ENCODE measurements at regions not wholly inside any gene's neighbourhood (a gene's known extent, or its start where the extent isn't known, plus 50 kb on each side); places are given as distances from the start of the nearest gene placed in this dataset.
"Not testable (repeated sequence)": the region's sequence is repeated elsewhere in the genome, so short reads cannot be mapped to it uniquely, and the experiment has no call there.

DNA sequence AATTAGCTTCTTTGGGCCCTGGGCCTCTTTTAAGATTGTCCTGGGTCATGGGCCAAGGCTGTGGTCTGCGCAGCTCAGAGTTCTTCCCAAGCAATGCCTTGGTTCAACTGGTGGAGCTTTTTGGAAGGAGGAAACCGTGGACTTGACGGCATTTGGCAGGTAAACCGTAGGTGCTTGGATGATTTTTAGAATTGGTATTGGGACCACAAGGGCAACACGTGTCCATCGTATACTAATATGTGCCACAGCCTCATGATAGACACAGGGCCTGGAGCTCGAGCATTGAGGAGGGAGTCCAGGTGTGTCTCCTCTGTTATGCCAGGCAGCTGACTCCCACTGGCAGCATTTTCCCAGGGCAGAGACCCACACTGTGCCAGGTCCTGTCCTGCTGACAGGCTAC, 120.9 kb upstream of the PITX1 start:
- DNase-seq = no peak

DNA sequence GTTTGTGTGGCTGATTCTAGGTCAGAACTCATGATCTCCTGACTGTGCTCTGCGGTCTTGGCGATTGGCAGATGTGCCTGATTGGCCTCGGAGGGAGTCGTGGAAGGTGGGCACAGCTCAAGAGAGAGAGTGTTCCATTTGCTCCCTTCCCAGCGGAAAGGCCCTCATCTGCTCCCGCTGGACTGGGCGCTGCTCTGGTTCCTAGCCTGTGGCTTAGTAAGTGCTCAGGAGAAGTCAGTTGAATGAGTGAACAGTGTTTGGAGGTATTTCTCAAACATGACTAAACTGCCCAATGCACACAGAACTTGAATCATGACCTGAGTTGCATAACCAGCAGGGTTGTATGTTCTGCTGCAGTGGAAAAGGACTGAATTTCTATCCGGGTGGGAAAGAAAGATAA, 120.2 kb upstream of the PITX1 start:
- no peak for DNase-seq

DNA sequence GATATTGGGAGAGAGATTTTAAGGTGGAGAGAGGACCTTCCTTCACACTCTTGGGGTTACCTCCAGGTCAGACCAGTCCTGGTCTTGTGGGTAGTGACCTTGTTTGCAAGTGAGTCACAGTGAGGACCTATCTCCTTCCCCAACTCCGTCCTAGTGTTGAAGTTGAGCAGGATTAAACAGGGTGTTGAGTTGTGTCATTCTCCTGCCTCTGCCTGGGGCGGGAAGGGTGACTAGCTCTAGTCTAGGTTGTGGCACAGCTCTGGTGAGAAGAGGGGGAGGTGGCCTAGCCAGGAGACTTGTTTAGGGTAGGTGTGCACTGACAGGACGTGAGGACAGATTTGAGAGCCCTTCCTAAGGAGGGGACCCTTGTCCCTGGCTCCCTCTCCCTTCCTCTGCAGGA, 119.6 kb upstream of the PITX1 start:
- no peak for DNase-seq

DNA sequence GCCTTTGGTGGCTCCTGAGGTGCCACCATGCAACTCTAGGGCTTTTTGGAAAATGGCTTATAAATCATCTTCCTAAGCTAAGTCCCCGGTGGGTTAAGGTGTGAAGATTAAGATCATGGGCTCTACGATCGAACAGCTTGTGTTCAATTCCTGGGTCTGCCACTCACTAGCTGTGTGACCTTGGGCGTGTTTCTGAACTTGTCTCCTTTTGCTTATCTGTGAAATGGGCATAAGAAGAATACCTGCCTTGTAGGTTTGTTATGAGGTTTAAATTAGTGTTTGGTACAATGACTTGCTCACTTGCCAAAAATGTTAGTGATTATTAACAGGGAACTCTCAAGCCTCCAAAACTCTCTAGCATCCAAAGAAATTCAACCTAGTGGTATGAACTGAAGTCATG, 119.2 kb upstream of the PITX1 start:
- DNase-seq = no peak

DNA sequence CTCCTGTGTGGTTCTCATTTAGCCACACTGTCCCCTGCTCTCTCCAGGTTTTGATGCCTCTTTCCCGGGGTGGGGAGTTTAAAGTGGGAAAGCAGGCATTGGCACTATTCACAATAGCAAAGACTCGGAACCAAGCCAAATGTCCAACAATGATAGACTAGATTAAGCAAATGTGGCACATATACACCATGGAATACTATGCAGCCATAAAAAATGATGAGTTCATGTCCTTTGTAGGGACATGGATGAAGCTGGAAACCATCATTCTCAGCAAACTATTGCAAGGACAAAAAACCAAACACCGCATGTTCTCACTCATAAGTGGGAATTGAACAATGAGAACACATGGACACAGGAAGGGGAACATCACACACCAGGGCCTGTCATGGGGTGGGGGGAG, 117.6 kb upstream of the PITX1 start:
- not testable (repeated sequence) for DNase-seq

DNA sequence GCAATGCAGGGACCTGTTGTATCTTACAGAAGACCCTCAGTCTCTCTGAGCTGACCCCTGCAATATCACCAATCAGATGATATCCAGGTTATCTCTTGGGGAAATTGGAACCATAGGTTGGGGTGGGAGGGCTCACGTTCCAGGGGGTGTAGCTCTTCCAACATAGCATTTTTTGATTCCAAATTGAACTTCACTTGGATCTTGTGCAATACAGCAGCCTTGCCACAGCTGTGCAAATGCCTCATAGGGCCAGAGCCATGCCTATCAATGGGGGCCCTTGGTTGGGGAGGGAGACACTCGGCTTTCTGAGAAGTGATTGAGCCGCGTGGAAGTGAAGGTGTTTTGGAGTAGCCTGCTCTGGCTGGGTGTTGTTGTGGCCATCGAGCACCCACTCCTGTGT, 117.2 kb upstream of the PITX1 start:
- DNase-seq = no peak

DNA sequence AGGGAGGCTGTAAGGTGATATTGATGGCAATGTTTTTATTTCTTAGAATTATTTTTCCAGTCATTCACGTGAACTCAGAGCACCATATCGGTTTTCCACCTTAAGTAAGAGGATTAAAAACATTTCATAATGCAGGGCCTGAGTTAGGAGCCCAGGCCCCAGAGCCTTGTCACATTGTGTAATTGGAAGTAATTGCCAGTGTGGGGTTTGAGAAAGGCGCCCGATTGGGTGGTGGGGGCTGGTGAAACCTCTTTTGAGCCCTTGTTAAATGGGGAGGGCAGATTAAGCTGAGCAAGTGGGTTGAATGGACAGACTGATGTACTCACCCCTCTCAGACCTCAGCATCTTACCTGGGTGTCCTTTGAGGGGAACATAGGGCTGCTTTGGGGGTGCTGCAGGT, 116.7 kb upstream of the PITX1 start:
- DNase-seq = no peak

DNA sequence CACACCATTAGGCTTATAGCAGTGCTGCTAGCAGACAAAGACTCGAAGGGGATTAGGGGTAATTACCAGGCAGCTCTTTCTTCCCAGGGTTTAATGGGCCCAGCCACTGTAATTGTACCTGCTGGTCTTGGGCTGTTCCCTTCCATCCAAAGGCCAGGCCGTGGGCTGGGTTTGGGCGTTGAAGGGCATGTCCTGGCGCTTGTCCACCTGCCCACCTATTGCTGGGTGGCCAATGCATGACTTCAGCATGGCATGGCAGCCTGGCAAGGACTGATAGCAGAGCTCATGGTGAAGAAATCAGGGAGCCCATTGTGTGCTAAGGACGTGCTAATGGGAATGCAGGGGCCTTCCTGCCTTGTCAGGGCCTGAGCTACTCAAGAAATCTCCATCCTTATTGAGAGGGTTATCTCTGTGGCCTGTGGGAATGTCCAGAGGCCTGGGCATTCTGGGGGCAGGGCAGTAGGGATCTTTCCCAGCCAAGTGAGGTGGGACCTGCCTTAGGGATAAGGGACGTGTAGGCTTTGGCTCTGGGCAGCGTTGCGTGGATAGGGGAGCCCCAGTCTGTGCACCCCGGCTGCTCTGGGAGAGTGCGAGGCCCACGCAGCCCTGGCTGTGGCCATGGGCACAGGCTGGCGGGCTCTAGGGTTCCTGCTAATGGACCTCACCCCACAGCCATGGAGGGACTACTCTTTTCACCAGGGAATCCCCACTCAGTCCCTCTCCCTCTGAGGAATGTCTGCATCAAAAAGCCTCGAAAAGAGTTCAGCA, 116.1 kb upstream of the PITX1 start:
- no peak for DNase-seq

DNA sequence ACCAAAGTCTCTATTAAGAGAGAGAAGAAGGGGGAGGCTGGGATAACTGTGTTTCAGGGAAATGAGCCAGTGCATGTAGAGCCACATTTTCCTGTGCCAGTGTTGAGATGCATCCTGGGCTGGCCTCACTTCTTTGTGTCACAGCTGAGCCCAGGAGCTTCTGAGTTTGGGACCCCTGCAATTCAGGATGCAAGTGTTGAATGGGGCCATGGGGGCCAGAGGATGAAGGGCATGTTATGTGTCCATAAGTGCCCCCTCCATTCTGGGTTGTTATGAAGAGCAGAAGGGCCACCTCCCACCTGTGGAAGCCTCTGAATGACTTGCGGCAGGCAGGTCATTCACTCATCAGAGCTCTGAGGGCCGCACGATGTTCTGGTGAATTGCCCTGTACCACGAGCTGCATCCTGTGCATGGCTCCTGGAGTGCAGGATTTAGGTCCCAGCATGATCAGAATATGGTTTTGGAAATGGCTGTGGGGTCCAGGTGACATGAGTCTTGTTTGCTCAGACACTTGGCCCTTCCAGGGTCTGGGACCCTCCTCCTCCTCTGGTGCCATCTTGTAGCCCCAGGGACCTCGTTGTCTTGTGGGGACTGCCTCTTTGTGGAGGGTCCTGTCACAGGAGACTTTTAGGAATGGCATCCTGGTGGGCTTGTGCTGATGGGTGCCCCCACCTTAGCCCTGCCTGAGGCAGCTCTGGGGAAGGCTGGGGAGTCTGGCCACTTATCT, 115.4 kb upstream of the PITX1 start:
- no peak for DNase-seq

DNA sequence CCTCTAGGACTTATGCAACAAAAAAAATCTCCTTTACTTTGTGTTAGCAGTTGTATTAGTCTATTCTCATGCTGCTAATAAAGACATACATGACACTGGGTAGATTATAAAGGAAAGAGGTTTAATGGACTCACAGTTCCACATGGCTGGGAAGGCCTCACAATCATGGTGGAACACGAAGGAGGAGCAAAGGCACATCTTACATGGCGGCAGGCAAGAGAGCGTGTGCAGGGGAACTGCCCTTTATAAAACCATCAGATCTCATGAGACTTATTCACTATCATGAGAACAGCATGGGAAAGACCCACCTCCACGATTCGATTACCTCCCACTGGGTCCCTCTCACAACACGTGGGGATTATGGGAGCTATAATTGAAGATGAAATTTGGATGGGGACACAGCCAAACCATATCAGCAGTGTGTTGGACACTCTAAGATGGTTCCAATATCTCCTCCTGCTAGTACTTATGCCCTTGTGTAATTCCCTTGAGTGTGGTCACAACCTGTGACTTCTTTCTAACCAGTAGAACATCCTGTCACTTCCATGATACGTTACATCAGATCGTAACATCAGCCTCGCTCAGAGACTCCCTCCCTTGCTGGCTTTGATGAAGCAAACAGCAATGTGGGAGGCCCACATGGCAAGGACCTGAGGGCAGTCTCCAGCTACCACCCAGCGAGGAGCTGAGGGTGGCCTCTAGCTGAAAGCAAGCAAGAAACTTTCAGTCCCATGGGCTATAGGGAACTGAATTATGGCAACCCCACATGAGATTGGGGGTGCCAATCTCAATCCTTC, 113.5 kb upstream of the PITX1 start:
- no peak for DNase-seq

DNA sequence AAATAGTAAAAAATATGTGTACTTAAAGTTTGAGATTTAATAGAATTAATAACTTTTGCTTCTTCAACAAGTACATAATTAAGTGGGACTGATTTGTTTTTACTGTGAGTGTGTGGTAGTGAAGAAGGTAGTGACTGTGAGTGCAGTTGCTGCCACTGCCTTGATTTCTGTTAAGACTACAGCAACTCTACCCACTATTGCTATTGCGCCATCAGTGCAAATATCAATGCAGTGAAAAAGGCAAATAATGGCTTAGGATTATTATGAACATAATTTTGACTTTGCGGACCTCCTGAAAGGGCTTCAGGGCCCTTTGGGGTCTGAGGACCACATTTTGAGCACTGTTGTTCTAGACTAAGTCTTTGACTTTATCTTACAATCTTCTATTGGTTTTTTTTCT, 112.0 kb upstream of the PITX1 start:
- no peak for DNase-seq

DNA sequence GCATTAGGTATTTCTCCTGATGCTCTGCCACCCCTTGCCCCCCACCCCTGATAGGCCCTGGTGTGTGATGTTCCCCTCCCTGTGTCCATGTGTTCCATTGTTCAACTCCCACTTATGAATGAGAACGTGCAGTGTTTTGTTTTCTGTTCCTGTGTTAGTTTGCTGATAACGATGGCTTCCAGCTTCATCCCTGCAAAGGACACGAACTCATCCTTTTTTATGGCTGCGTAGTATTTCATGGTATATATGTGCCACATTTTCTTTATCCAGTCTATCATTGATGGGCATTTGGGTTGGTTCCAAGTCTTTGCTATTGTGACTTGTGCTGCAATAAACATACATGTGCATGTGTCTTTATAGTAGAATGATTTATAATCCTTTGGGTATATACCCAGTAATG, 109.7 kb upstream of the PITX1 start:
- not testable (repeated sequence) for DNase-seq

DNA sequence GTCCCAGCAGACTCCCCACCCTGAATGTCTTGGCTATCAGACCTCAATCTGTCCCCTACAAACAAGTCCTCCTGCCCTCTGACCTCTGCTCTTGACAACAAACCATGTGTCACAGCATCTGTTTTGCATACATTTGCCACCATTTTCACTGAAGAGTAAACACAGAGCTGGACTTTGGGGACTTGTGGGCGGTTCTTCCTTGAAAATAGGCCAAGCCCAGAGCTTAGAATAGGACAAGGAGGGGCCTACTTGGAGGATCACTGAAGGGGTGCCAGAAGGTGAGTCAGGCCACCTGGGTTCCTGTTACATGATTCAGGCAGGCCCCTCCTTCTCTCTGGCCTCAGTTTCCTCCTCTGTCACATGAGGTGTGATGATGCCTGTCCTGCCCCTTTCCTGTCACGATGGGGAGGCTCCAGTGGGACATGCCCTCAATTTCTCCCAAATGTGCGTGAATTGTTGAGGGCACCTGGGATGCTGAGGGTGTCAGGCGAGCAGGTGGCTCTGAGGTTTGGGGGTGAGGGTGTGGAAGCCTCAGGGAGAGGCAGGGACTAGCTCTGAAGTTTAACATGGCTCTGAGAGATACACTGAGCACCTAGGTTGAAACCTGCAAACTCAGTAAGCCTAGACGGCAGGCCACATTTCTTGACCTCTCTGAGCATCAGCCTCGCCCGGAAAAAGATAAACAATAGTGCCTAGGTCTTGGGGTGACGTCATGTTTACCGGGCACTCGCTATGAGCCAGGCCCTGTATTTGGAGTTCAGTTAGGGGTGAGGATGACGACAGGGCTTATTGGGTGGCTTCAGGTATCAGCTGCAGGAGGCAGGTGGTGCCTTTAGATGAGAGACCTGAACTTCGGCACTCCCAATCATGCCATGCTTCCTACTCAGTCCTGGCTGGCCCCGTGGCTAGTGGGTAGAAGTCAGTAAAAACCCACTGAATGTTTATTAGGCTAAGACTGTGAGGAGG, 107.6 kb upstream of the PITX1 start:
- DNase-seq = no peak

DNA sequence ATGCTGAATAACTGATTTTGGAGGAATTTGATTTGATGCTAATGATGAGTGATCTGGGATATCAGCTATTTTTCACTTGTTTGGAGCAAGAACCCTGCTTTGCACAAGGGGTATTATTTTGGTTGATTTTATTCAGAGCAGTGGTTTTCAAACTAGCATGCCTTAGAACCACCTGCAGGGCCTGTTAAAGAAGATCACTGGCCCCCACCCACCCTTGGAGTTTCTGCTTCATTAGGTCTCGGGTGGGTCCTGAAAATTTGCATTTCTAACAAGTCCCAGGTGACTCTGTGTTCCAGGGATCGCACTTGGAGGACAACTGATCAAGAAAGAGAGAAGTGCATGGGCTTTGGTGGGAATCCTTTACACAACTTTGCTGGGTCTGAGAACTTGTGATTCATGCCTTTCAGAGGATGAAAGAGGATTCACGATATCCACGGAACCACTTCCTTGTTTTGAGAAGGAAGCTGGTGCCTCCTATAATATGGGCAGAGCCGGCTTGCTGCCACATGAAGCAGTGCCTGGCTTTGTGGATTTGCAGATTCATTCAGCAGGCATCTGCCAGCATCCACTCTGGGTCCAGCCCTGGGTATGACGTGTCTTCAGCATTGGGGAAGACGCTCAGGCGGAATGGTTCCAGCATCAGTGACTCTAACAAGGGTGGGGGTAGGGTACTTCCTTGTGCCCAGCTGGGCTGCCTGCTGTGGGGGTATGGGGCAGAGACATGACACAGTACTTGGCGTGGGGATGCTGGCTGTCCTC, 106.6 kb upstream of the PITX1 start:
- DNase-seq = peak; percentile 81

DNA sequence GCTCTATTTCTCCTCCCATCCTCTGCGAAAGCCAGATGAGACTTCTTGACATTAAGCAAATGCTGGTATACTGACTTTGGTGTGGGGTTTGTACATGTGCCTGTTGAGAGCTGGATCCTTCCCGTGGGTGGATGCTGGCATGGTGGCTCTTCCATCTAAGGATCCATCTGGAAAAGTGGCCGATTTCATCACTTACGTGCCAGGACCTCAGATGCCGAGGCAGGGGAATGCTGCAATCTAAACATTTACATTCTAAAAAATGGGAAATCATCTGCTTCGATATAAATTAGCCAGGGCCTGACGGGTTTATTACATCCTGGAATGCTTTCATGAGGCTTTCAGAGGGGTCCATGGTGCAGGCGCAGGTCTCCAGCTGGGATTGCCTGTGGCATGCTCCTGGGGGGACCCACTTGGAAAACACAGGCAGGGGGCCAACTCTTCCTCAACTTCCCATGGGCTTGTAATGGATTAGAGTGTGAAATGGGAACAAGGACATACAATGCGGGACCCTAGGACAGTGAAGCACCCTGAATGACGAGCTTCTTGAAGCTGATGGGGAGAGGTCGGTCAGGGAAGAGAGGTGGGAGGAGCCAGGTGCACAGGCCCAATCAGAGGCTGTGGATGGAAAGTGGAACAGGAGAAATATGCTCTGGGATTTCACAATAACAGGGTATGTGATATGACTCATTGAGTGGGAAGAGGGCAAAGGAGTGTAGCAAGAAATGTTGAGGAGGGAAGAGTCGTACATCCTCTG, 105.5 kb upstream of the PITX1 start:
- no peak for DNase-seq

DNA sequence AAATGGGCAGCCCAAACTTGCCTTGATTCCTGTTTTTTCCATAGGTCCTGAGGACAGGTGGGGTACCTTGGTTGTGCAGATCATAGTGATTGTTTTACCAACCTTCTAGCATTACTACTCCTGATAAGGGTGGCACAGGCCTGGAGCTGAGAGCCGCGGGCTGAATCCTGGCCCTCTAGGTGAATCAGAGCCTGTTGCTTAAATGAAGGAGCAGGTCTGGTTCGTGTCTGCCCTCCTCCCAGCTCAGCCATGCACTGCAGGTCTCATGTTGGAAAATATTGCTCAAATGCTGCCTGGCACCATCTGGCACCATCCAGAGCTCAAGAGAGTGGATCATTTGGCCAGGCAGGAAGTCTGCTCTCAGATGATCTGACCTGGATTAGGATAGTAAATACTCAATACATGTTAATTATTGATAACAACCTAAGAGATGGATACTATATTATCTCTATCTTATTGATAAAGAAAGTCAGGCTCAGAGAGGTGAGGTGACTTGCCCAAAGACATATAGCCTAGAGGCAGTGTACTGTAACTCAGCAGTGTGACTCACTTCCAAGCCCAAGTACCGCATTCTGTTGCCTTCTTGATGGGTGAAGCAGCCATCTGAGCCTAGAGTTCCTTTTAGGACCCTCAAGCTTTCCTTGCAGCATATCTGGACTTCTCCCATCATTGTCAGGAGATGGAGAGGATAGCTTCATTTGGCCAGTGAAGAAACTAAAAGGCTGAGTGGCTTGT, 104.3 kb upstream of the PITX1 start:
- DNase-seq = no peak

DNA sequence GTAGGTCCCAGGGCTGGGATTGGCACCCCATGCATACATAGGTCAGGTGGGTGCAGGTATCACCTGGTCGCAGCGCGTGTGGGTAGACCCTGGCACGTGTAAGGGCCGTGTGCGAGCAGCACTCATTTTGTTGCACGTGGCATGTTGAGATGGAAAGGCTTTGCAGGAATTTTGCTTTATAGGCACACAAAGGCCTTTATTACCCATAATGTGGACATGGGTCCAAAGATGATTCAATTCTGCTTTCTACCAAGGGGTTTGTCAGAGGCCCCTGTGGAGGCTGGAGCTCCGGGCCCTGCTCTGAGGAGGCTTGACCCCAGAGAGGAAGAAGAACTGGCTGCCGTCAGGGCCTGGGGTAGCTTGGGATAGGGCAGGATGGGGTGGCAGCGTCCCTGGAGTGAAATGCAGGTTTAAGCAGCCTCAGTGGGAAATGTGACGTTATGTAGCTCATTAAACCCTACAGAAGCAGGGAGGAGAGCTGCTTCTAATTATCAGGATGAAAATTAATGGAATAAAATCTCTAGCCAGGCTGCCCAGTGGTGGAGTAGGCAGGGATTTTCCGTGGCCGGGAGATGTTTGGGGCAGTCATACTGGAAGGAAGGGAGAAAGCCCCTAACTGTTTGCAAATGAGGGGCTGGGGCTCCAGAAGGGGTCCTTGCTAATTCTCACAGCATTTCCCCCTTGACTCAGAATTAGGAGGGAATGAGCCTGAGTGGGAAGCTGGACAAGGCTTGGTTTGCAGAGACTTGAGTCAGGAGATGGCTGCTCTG, 103.3 kb upstream of the PITX1 start:
- no peak for DNase-seq

DNA sequence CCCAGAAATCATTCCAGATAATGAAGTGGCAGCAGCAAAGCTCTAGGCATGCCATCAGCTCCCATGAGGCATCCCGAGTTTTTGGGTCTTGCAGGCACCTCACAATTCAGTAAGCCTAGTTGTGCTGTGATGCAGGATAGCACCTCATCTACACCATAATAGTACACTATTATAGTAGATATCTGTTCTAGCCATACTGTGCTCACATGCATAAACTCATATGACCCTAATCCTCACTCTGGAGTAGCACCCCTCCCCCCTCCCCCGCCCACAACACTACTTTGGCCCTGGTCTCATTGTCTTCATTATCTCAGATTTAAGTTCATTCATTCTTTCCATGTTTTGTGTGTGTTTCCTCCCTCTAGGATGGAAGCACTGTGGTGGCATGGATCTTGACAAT, 102.5 kb upstream of the PITX1 start:
- DNase-seq = no peak

DNA sequence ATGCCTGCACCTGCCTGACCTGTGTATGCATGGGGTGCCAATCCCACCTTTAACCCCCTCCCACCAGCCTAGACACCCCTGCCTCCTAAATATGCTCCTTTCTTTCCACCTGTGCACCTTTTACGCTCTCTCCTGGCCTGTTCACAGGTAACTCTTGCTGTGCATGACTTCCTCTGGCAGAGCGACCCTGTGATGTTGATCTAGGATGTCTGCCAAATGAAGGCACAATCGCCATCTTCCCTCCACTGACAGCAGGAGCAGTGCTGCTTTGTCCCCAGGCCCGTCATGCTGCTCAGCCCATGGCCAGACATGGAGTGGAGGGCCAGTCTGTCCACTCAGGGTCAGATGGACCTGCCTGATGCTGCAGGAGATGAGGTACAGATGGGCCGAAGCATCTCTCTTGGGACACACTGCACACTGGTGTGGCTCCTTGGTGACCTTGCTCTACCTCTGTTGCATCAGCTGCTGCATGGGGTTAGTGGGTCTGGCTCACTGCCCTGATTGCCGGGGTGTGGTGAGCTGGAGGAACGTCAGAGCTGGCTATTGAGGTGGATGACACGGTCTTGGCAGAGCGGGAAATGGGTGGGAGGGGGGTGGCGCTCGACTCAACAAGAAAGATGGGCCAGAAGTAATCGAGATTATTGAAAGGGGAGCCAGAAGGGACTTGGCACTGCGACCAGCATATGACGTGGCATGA, 101.7 kb upstream of the PITX1 start:
- no peak for DNase-seq
